Right lobe of liver (tissue), 4 donors: ENCODE measurements at regions not wholly inside any gene's neighbourhood (a gene's known extent, or its start where the extent isn't known, plus 50 kb on each side); places are given as distances from the start of the nearest gene placed in this dataset.

ENCODE experiments used
- CTCF ChIP-seq, 4 donors: fragments of 200-600 bp in 3 of 4; fragments of 450-650 bp in 1 of 4; IDR thresholded peaks; one replicate each; pipeline versions ENCODE4 v1.5.1 to v1.8.0; 2016 to 2022; ENCODE audit warnings: antibody characterized with exemption in 4 of 4, mild to moderate bottlenecking in 2 of 4
- POLR2A ChIP-seq: fragments of 450-650 bp; IDR thresholded peaks from one replicate; pipeline ENCODE4 v1.6.1; 2017; ENCODE audit warnings: antibody characterized with exemption, mild to moderate bottlenecking
- donor health status: DM: no; HTN: no; CAD: no.
- donor health status: DM: no; HTN: no; CAD: no.
- donor health status: DM: no; HTN: yes; CAD: no.

- no peak for TF ChIP-seq CTCF (IDR thresholded peaks at IDR 0.05)
- no peak for TF ChIP-seq POLR2A
Observed at GRCh38 chr20:1835186-1836035, 59.8 kb upstream of the SIRPA start.
